ENCODE measurements at regions not wholly inside any gene's neighbourhood (a gene's known extent, or its start where the extent isn't known, plus 50 kb on each side); places are given as distances from the start of the nearest gene placed in this dataset.

- TF ChIP-seq SIN3A (IDR thresholded peaks at IDR 0.05; ENCODE audit: borderline replicate concordance, insufficient read depth, low read length) (no peak), POLR2AphosphoS5 (IDR thresholded peaks at IDR 0.05; ENCODE audit: low read depth, low read length) (no peak), TAF1 (IDR thresholded peaks at IDR 0.05; ENCODE audit: borderline replicate concordance, insufficient read depth, low read length) (no peak), FOXP2 (optimal IDR thresholded peaks at IDR 0.05; ENCODE audit: borderline replicate concordance, extremely low read depth, extremely low read length, insufficient read depth) (no peak)
These were observed 146.0 kb upstream of the ZWINT start for GRCh38 chr10:56507033-56507432.

- TF ChIP-seq SIN3A (IDR thresholded peaks at IDR 0.05; ENCODE audit: borderline replicate concordance, insufficient read depth, low read length) (no peak), REST (IDR thresholded peaks at IDR 0.05; ENCODE audit: insufficient read depth in 1 of 2, low read depth in 2 of 2, low read length in 2 of 2) (no peak), POLR2AphosphoS5 (IDR thresholded peaks at IDR 0.05; ENCODE audit: low read depth, low read length) (no peak), FOXP2 (optimal IDR thresholded peaks at IDR 0.05; ENCODE audit: borderline replicate concordance, extremely low read depth, extremely low read length, insufficient read depth) (no peak), TAF1 (IDR thresholded peaks at IDR 0.05; ENCODE audit: borderline replicate concordance, insufficient read depth, low read length) (no peak)
These were observed 144.5 kb upstream of the ZWINT start for GRCh38 chr10:56505555-56505954.

GRCh38 chr10:56496186-56496486 lies 135.1 kb upstream of the ZWINT start:
- no peak for TF ChIP-seq REST (IDR thresholded peaks at IDR 0.05; ENCODE audit: insufficient read depth in 1 of 2, low read depth in 2 of 2, low read length in 2 of 2)
- TF ChIP-seq POLR2AphosphoS5 (IDR thresholded peaks at IDR 0.05; ENCODE audit: low read depth, low read length) = no peak
- TF ChIP-seq TAF1 (IDR thresholded peaks at IDR 0.05; ENCODE audit: borderline replicate concordance, insufficient read depth, low read length) = no peak
- no peak for TF ChIP-seq SIN3A (IDR thresholded peaks at IDR 0.05; ENCODE audit: borderline replicate concordance, insufficient read depth, low read length)
- no peak for TF ChIP-seq FOXP2 (optimal IDR thresholded peaks at IDR 0.05; ENCODE audit: borderline replicate concordance, extremely low read depth, extremely low read length, insufficient read depth)

- TF ChIP-seq FOXP2 (optimal IDR thresholded peaks at IDR 0.05; ENCODE audit: borderline replicate concordance, extremely low read depth, extremely low read length, insufficient read depth) (no peak), REST (IDR thresholded peaks at IDR 0.05; ENCODE audit: insufficient read depth in 1 of 2, low read depth in 2 of 2, low read length in 2 of 2) (no peak), POLR2AphosphoS5 (IDR thresholded peaks at IDR 0.05; ENCODE audit: low read depth, low read length) (no peak), SIN3A (IDR thresholded peaks at IDR 0.05; ENCODE audit: borderline replicate concordance, insufficient read depth, low read length) (no peak), TAF1 (IDR thresholded peaks at IDR 0.05; ENCODE audit: borderline replicate concordance, insufficient read depth, low read length) (no peak)
These were observed 126.7 kb upstream of the ZWINT start for GRCh38 chr10:56487746-56488145.

GRCh38 chr10:56481521-56482091 lies 120.5 kb upstream of the ZWINT start:
- no peak for TF ChIP-seq REST (IDR thresholded peaks at IDR 0.05; ENCODE audit: insufficient read depth in 1 of 2, low read depth in 2 of 2, low read length in 2 of 2)
- no peak for TF ChIP-seq FOXP2 (optimal IDR thresholded peaks at IDR 0.05; ENCODE audit: borderline replicate concordance, extremely low read depth, extremely low read length, insufficient read depth)
- TF ChIP-seq SIN3A (IDR thresholded peaks at IDR 0.05; ENCODE audit: borderline replicate concordance, insufficient read depth, low read length) = no peak
- TF ChIP-seq TAF1 (IDR thresholded peaks at IDR 0.05; ENCODE audit: borderline replicate concordance, insufficient read depth, low read length) = no peak
- no peak for TF ChIP-seq POLR2AphosphoS5 (IDR thresholded peaks at IDR 0.05; ENCODE audit: low read depth, low read length)

Data from PFSK-1 (cell line).